Peyer's patch (tissue), 4 donors: ENCODE measurements at regions not wholly inside any gene's neighbourhood (a gene's known extent, or its start where the extent isn't known, plus 50 kb on each side); places are given as distances from the start of the nearest gene placed in this dataset.

ENCODE experiments used
- CTCF ChIP-seq, 6 experiments: fragments of 450-650 bp in 4 of 6; fragments of 200-600 bp in 2 of 6; sonication (generic) in 1 of 6; IDR thresholded peaks; one replicate each; pipeline ENCODE4 v1.5.1; 2017 to 2019; ENCODE audit warnings: antibody characterized with exemption in 6 of 6, mild to moderate bottlenecking in 3 of 6, moderate library complexity in 1 of 6
- POLR2A ChIP-seq, 2 donors: fragments of 450-650 bp; IDR thresholded peaks; one replicate each; pipeline ENCODE4 v1.5.1; 2017; ENCODE audit warnings: antibody characterized with exemption in 2 of 2, mild to moderate bottlenecking in 2 of 2, moderate library complexity in 2 of 2

- no peak for TF ChIP-seq POLR2A (IDR thresholded peaks at IDR 0.05)
- no peak for TF ChIP-seq CTCF (IDR thresholded peaks at IDR 0.05)
Measured at GRCh38 chr9:27673641-27674040, 100.4 kb upstream of the C9orf72 start.
